NOMO-1 treated with DMSO at 0.1 percent for 48 hours (cell line): ENCODE measurements at regions not wholly inside any gene's neighbourhood (a gene's known extent, or its start where the extent isn't known, plus 50 kb on each side); places are given as distances from the start of the nearest gene placed in this dataset.

Experiments used
- DNase-seq: peaks from one replicate; lab custom pipeline; 2025; ENCODE audit not compliant: unreplicated experiment; lab: John Stamatoyannopoulos, UW

DNA sequence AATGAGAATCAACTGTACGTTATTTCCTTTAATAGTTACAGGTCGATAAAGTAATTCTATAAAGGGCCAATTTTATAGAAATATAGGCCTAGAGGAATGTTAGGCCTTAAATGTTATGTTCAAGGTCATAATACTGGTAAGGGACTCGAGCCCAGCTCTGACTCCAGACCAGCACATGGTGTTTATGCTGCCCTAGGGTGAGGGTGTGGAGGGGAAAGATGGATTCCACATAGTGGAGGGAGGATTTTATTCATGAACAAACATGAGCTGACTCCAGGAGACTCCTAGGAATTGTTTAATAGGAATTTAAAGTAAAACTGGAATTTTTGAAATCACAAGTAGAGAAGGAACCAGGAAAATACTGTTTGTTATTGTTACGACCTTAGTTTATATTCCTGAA, 139.9 kb downstream of the LACC1 start:
- no peak for DNase-seq

DNA sequence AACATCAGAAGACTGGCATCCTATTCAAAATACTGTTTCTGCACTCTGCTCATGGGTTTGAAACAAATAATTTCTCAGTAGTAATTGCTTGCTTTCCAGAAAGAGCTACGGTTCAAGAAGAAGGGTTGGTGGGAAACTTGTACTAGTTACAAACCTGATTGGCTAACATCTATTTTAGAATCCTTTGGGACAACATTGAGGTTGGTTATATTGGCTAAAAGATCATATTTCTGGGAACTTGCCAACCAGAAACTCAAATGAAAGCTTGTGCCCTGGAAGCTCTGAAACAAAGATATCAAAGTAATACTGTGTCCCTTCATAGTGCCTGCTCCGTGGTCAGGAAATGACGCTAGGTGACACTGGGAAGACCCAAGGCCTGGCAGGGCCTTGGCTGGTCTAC, 141.7 kb downstream of the LACC1 start:
- no peak for DNase-seq

- DNase-seq, result peak; percentile 58
Observed at GRCh38 chr13:44022196-44022595, 142.5 kb downstream of the LACC1 start.

- no peak for DNase-seq
Observed at GRCh38 chr13:44024167-44024845, 144.6 kb downstream of the LACC1 start.

DNA sequence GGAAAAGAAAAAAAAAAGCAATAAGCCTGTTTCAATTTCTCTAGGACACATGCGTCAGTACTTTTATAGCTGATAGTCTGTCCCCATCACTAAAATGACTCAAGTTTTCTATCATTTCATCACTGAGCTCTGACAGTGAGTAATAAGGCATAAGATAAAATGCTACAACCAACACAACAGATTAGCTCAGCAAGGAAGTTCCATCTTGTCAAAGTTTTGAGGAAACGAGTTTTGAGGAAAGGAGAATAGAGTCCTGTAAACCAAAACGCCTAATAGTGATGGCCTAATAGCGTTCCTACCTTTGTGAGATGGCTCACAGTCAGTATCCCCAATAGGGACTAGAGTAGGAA, 145.1 kb downstream of the LACC1 start:
- peak; percentile 59 for DNase-seq

- no peak for DNase-seq
Observed at GRCh38 chr13:44026194-44026593, 146.5 kb downstream of the LACC1 start.

DNA sequence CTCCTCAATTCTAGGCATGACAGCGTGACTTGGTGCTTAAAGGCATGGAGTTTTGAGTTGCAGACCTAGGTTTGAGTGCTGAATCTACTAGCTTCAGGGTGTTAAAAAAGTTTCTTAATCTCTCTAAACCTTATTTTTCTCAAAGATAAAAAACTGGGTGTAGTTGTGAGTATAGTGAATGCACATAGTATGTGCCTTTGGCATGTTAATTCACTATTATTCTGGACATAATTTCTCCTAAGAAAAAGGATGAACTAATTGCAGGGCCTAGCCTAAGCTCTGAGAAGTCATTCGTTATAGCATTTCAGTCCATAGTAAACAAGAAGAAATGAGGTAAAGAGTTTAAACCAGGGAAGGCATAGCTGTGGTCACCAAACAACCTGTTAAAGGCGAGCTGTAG, 149.0 kb downstream of the LACC1 start:
- DNase-seq, result no peak

DNA sequence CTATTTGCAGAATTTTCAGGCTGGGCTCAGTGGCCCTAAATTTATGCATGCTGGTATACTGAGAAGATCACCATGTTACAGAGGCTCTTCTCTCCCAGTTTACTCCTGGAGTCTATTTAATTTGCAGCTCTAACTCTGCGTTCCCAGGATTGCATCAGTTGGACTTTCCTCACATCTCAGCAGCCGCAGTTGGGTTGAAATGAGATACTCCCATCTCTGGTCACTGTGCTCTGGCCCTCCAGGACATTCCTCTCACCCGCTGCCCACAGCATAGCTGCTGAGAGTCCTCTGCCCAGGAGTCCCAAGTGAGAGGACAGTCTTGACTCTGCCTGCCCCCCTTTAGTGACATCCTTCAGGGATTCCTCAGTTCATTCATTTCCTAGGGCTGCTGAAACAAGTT, 150.9 kb downstream of the LACC1 start:
- DNase-seq, result no peak

DNA sequence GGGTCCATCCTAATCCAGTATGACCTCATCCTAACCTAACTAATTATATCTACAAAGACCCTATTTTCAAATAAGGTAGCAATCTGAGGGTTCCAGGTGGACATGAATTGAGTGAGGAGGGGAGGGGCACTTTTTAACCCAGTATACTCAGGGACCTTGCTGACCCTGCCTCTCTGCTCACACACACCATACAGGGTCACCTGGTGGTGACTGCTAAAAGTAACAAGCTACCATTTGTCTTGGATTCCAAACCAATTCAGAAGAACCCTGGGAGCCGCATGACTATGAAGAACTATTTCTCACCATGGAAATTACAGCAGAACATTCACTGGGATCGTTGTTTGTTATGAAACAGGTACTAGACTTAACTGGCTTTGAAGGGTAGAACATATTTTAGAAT, 151.9 kb downstream of the LACC1 start:
- DNase-seq, result no peak

GRCh38 chr13:44032802-44033201, 153.1 kb downstream of the LACC1 start:
- no peak for DNase-seq

GRCh38 chr13:44035400-44035799, 155.7 kb downstream of the LACC1 start:
- DNase-seq, result no peak

GRCh38 chr13:44040070-44040817, 160.5 kb downstream of the LACC1 start:
- DNase-seq, result no peak

DNA sequence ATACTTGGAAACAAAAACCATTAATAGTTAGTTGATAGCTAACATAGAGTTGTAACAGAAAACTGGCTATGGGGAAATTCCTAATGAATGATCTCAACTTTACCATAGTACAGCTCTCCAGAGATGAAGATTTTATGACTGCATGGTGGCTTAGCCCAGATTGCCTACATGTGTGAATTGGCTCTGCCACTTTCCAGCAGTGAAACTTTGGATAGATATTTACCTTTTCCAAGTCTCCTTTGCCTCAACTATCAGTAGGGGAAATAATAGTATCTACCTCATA, 161.1 kb downstream of the LACC1 start:
- no peak for DNase-seq

DNA sequence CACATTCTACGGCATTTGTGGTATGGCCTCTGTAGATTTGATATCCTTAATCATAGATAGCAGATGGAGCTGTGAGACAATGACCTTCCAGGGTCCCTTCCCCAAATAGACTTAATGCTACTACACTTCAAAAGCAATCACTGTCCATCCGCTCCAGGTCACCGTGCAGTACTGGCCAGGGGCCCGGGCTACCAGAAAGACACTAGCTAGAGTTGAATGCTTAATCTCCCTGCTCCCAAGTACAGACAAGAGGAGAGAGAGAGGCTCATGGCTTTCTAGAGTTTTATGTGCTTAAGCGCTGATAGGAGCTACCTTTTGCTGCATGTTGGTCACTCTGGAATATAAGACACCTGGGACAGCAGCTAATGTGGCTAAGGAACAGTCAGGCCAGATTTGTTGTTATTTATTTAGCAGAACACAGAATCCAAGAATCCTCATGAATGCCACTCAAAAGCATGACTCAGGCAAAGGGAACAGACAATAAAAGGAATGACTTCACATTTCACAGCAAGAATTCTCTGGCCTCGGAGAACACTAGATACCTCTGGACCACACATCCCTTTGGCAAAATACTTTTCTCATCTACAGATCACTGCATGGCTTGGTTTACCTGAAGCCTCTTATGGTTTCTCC, 165.0 kb downstream of the LACC1 start:
- DNase-seq, result no peak

DNA sequence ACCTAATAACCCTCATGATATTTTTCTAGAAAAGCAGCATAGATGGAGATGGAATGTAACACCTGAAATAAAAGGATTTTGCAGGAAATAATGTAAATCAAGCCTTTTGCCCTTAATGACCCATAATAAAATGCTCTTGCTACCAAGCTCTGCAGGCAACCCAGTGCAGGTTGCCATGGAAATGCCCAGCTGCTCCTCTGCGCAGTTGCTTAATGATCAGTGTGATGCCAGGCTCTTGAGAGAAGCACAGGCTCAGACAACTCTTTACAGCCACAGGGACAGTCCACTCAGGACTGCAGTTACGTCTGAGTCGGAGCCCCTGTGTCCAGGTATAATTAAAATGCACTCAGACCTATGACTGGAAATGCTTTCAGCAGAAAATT, 165.5 kb downstream of the LACC1 start:
- DNase-seq, result no peak

GRCh38 chr13:44046428-44046827, 166.7 kb downstream of the LACC1 start:
- DNase-seq, result no peak

GRCh38 chr13:44048326-44048725, 168.6 kb downstream of the LACC1 start:
- peak; percentile 40 for DNase-seq

DNA sequence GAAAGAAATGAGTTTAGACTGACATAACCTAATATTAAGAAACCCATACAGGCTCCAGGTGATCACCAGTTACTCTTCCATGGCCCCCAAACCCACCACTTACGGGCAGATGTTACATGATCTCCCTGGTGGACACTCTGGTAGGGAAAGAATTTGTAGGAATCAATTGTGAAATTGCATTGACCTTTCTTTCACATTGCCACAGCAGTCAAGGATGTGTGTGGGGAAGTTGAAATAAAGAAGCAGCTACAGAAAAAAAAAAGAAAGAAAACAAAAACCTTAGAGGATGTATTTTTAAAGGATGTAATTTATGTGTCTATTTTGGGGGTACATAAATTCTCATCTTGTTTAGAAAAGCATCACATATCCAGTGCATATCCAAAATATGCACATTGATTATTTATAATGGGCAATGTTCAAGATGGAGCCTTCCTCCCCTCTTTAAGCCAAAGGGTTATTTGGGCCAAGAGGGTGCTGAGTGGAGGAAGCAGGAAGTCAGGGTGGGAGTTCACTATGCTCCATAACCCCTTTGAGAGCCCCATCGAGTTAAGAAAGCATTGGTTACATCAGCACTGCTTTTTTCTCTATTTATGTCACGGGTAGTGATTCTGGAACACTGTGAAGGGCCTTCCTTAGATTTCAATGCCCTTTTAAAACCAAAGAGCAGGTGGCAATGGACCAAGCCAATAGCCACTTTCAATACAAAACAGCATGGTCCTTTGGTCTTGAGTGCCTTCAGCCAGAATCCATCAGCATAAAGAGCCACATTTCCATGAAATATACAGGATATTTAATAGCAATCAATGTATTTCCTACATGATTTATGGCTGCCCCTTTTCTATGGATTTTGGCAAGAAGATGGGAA, 169.6 kb downstream of the LACC1 start:
- no peak for DNase-seq

DNA sequence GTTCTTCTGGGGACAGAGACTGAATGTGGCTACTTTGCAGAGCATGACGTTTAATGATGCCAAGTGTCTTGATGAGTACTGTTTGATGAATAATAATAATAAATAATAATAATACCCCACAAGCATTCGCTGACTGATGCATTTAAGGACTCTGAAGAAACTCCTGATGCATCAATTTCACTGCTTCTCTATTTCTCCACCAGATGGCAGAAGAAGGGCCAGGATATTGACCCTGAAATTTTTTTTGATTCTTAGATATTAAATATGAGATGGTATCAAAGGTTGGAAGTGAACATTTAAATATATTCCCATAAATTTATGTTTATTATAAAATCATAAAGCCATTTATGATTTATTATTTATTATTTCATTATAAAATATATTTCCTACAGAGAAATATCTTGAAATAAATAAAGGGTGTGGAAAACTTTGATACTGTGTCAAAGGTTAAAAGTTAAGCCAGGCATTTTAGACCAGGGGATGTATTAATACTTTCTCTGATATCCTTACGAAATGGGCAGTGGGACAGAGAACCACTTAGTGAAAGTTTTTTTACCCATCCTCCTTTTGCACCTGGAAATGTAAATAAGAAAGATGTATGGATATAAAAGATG, 170.9 kb downstream of the LACC1 start:
- peak; percentile 24 for DNase-seq

- no peak for DNase-seq
Observed at GRCh38 chr13:44051405-44051804, 171.7 kb downstream of the LACC1 start.

DNA sequence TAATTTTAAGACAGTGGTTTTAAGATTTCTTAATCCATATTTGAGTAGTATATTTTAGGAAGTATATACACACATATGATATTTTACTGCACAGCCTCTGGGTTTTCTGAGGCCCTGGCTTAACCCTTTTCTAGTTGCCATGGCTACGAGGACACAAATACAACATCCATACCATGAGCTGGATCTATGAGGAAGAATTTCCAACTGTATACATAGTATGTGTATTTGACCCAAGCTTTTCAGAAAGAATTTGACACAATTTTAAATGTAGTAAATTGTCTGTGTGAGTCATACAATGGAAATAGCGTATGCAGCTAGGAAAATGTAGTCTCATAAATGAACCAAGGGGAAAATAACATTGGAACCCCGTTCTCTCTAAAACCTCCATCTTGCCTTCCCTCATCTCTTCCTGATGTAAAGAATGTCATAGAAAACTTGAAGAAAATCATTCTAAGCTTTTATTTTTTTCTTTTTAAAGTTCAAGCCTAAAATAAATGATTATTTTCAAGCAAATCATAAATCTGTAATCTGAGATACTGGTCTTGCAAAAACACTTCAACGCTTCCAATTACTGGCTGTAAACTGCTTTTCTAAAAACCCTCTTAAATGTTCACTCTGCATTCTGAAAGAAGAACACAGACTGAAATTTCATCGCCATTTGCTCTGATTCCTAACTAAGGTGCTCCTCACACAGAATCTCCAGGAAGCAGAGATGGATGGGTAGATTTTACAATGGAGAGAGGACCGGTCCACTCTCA, 172.4 kb downstream of the LACC1 start:
- no peak for DNase-seq
